ENCODE measurements at regions not wholly inside any gene's neighbourhood (a gene's known extent, or its start where the extent isn't known, plus 50 kb on each side); places are given as distances from the start of the nearest gene placed in this dataset.
A peak's percentile ranks its signal among the peaks of the same experiment; 100 is the strongest.

DNA sequence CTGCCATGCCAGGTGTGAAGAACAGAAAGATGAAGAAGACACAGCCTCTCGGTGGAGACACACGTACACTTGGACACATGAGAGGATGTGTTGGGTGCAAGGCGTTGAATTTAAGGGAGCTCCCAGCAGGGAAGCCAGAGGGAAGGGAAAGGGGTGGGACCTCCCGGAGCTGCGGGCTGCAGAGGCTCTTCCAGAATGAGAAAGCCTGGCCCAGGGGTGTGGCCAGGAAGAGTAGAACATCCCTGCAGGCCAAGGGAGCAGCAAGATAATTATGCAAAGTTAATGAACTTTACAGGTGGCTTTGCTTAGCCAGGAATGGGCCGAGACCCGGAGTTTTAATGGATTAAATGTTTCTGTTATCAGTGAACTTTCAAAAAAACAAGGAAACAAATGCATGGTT is 270.3 kb downstream of the KLF6 start:
- H3K4me1 ChIP-seq (ENCODE audit: control insufficient read depth, insufficient read depth, low read length), result peaks cover 4% of the 10 kb centered on the region
- 81 to 82% methylated on average over 7 of the region's 7 CpGs for WGBS, 2 experiments

GRCh38 chr10:3512263-3512662 is 272.7 kb downstream of the KLF6 start:
- 86 to 90% methylated on average over 8 of the region's 8 CpGs for WGBS, 2 experiments
- Histone ChIP-seq H3K9me3 (ENCODE audit: control insufficient read depth, low read length) (no peaks in the 10 kb centered on the region), H3K27me3 (ENCODE audit: control insufficient read depth, insufficient read depth, low read length, poor library complexity, severe bottlenecking) (no peaks in the 10 kb centered on the region), H3K36me3 (ENCODE audit: control insufficient read depth, insufficient read depth, low read length) (no peaks in the 10 kb centered on the region), H3K4me3 (ENCODE audit: insufficient read depth, low read depth, low read length) (no peak overlapping the region), H3K4me1 (ENCODE audit: control insufficient read depth, insufficient read depth, low read length) (peaks cover 4% of the 10 kb centered on the region), H3K27ac (ENCODE audit: insufficient read depth, low read depth, low read length, poor library complexity, severe bottlenecking) (no peak overlapping the region)

More for the DNA sequence above, 270.3 kb downstream of the KLF6 start:
- Histone ChIP-seq H3K36me3 (ENCODE audit: control insufficient read depth, insufficient read depth, low read length) (no peaks in the 10 kb centered on the region), H3K27ac (ENCODE audit: insufficient read depth, low read depth, low read length, poor library complexity, severe bottlenecking) (no peak overlapping the region), H3K4me3 (ENCODE audit: insufficient read depth, low read depth, low read length) (no peak overlapping the region), H3K9me3 (ENCODE audit: control insufficient read depth, low read length) (no peaks in the 10 kb centered on the region), H3K27me3 (ENCODE audit: control insufficient read depth, insufficient read depth, low read length, poor library complexity, severe bottlenecking) (no peaks in the 10 kb centered on the region)

GRCh38 chr10:3511483-3511882 is 273.5 kb downstream of the KLF6 start:
- no peak overlapping the region for H3K4me3 ChIP-seq (ENCODE audit: insufficient read depth, low read depth, low read length)
- no peaks in the 10 kb centered on the region for H3K9me3 ChIP-seq (ENCODE audit: control insufficient read depth, low read length)
- no peak overlapping the region for H3K27ac ChIP-seq (ENCODE audit: insufficient read depth, low read depth, low read length, poor library complexity, severe bottlenecking)
- no peaks in the 10 kb centered on the region for H3K36me3 ChIP-seq (ENCODE audit: control insufficient read depth, insufficient read depth, low read length)
- no peaks in the 10 kb centered on the region for H3K27me3 ChIP-seq (ENCODE audit: control insufficient read depth, insufficient read depth, low read length, poor library complexity, severe bottlenecking)
- WGBS, 2 experiments, result 87 to 94% methylated on average over 5 of the region's 5 CpGs
- H3K4me1 ChIP-seq (ENCODE audit: control insufficient read depth, insufficient read depth, low read length), result peaks cover 4% of the 10 kb centered on the region

DNA sequence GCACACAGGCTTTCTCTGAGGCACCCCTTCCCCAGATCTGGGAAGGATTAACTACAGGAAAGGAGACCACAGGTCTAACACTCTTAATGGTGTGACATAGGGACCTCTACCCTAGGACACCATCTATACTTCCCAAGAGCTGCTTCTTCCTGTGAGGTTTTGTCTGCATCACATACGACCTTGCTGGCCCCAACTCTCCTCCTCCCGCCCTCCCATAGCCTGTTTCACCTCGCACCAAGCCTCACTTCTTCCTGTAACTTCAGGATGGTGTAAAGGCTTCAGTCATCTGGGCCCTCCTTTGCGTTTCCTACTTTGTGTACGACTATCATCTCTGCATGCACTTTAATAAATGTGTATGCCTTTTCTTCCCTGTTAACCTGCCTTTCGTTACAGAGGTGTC is 274.3 kb downstream of the KLF6 start:
- Histone ChIP-seq H3K9me3 (ENCODE audit: control insufficient read depth, low read length) (no peaks in the 10 kb centered on the region), H3K4me3 (ENCODE audit: insufficient read depth, low read depth, low read length) (no peak overlapping the region), H3K27ac (ENCODE audit: insufficient read depth, low read depth, low read length, poor library complexity, severe bottlenecking) (no peak overlapping the region), H3K36me3 (ENCODE audit: control insufficient read depth, insufficient read depth, low read length) (no peaks in the 10 kb centered on the region), H3K4me1 (ENCODE audit: control insufficient read depth, insufficient read depth, low read length) (no peaks in the 10 kb centered on the region), H3K27me3 (ENCODE audit: control insufficient read depth, insufficient read depth, low read length, poor library complexity, severe bottlenecking) (no peaks in the 10 kb centered on the region)
- 86 to 87% methylated on average over 6 of the region's 6 CpGs for WGBS, 2 experiments

GRCh38 chr10:3509355-3509754 is 275.7 kb downstream of the KLF6 start:
- no peaks in the 10 kb centered on the region for H3K36me3 ChIP-seq (ENCODE audit: control insufficient read depth, insufficient read depth, low read length)
- no peaks in the 10 kb centered on the region for H3K27me3 ChIP-seq (ENCODE audit: control insufficient read depth, insufficient read depth, low read length, poor library complexity, severe bottlenecking)
- no peaks in the 10 kb centered on the region for H3K4me1 ChIP-seq (ENCODE audit: control insufficient read depth, insufficient read depth, low read length)
- H3K9me3 ChIP-seq (ENCODE audit: control insufficient read depth, low read length), result no peaks in the 10 kb centered on the region
- no peak overlapping the region for H3K27ac ChIP-seq (ENCODE audit: insufficient read depth, low read depth, low read length, poor library complexity, severe bottlenecking)
- WGBS, 2 experiments, result 90 to 95% methylated on average over 3 of the region's 3 CpGs
- H3K4me3 ChIP-seq (ENCODE audit: insufficient read depth, low read depth, low read length), result no peak overlapping the region

- Histone ChIP-seq H3K27me3 (ENCODE audit: control insufficient read depth, insufficient read depth, low read length, poor library complexity, severe bottlenecking) (no peaks in the 10 kb centered on the region), H3K27ac (ENCODE audit: insufficient read depth, low read depth, low read length, poor library complexity, severe bottlenecking) (no peak overlapping the region), H3K36me3 (ENCODE audit: control insufficient read depth, insufficient read depth, low read length) (no peaks in the 10 kb centered on the region), H3K9me3 (ENCODE audit: control insufficient read depth, low read length) (no peaks in the 10 kb centered on the region), H3K4me3 (ENCODE audit: insufficient read depth, low read depth, low read length) (no peak overlapping the region), H3K4me1 (ENCODE audit: control insufficient read depth, insufficient read depth, low read length) (peaks cover 9% of the 10 kb centered on the region)
- 92 to 96% methylated on average over 12 to 13 of the region's 13 CpGs for WGBS, 2 experiments
Observed at GRCh38 chr10:3503299-3503698, 281.7 kb downstream of the KLF6 start.

DNA sequence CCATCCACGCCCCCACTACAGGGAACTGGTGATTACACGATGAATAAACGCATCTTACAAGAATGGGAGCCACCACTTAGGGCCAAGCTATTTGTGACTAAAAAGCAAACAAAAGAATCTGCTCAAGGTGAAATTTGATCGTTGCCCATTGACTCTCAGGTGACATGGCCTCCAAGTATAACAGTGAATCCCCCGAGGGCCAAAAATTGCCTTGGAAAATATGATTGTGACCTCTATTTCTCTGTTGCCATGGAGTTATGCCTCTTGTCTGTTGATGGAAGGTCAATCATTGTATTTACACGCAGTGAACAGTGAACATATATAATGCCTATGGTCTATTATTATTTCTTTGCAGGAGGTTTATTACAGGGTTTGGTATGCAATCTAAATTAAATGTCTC is 282.3 kb downstream of the KLF6 start:
- H3K27ac ChIP-seq (ENCODE audit: insufficient read depth, low read depth, low read length, poor library complexity, severe bottlenecking), result no peak overlapping the region
- H3K4me1 ChIP-seq (ENCODE audit: control insufficient read depth, insufficient read depth, low read length), result peaks cover 9% of the 10 kb centered on the region
- H3K4me3 ChIP-seq (ENCODE audit: insufficient read depth, low read depth, low read length), result no peak overlapping the region
- H3K36me3 ChIP-seq (ENCODE audit: control insufficient read depth, insufficient read depth, low read length), result no peaks in the 10 kb centered on the region
- H3K9me3 ChIP-seq (ENCODE audit: control insufficient read depth, low read length), result no peaks in the 10 kb centered on the region
- WGBS, 2 experiments, result 81 to 82% methylated on average over 6 of the region's 6 CpGs
- H3K27me3 ChIP-seq (ENCODE audit: control insufficient read depth, insufficient read depth, low read length, poor library complexity, severe bottlenecking), result no peaks in the 10 kb centered on the region

DNA sequence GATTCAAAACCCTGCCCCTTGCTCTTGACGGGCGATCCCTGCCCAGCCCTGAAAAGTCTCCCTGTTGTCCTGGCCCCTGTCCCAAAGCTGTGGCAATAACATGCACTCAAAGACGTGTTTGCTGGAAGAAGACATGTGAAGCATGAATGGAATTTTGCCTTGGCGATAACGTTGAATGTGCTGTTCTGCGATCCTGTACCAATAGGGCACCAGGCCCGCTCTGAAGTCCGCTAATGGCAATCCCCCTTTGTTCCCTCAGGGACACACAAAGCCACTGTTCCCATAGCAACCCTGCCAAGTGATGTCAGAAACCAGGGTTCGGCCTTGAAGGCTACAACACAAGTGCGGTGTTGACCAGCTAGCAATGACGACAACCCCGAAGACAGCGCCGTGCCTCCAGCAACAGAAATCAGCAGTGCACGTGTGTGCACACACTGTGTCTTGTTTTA is 284.6 kb downstream of the KLF6 start:
- H3K9me3 ChIP-seq (ENCODE audit: control insufficient read depth, low read length), result no peaks in the 10 kb centered on the region
- peaks cover 9% of the 10 kb centered on the region for H3K4me1 ChIP-seq (ENCODE audit: control insufficient read depth, insufficient read depth, low read length)
- WGBS, 2 experiments, result 70 to 77% methylated on average over 15 of the region's 15 CpGs
- no peaks in the 10 kb centered on the region for H3K27me3 ChIP-seq (ENCODE audit: control insufficient read depth, insufficient read depth, low read length, poor library complexity, severe bottlenecking)
- H3K4me3 ChIP-seq (ENCODE audit: insufficient read depth, low read depth, low read length), result no peak overlapping the region
- H3K27ac ChIP-seq (ENCODE audit: insufficient read depth, low read depth, low read length, poor library complexity, severe bottlenecking), result peak overlapping the region; percentile 74
- H3K36me3 ChIP-seq (ENCODE audit: control insufficient read depth, insufficient read depth, low read length), result no peaks in the 10 kb centered on the region

GRCh38 chr10:3499120-3499519 is 285.9 kb downstream of the KLF6 start:
- Histone ChIP-seq H3K27ac (ENCODE audit: insufficient read depth, low read depth, low read length, poor library complexity, severe bottlenecking) (no peak overlapping the region), H3K9me3 (ENCODE audit: control insufficient read depth, low read length) (no peaks in the 10 kb centered on the region), H3K4me3 (ENCODE audit: insufficient read depth, low read depth, low read length) (no peak overlapping the region), H3K27me3 (ENCODE audit: control insufficient read depth, insufficient read depth, low read length, poor library complexity, severe bottlenecking) (no peaks in the 10 kb centered on the region), H3K4me1 (ENCODE audit: control insufficient read depth, insufficient read depth, low read length) (peaks cover 9% of the 10 kb centered on the region), H3K36me3 (ENCODE audit: control insufficient read depth, insufficient read depth, low read length) (no peaks in the 10 kb centered on the region)
- 94 to 95% methylated on average over 3 to 4 of the region's 4 CpGs for WGBS, 2 experiments

- H3K4me3 ChIP-seq (ENCODE audit: insufficient read depth, low read depth, low read length), result no peak overlapping the region
- no peak overlapping the region for H3K27ac ChIP-seq (ENCODE audit: insufficient read depth, low read depth, low read length, poor library complexity, severe bottlenecking)
- peaks cover 9% of the 10 kb centered on the region for H3K4me1 ChIP-seq (ENCODE audit: control insufficient read depth, insufficient read depth, low read length)
- no peaks in the 10 kb centered on the region for H3K9me3 ChIP-seq (ENCODE audit: control insufficient read depth, low read length)
- WGBS, 2 experiments, result 95 to 100% methylated on average over 6 to 7 of the region's 7 CpGs
- H3K36me3 ChIP-seq (ENCODE audit: control insufficient read depth, insufficient read depth, low read length), result no peaks in the 10 kb centered on the region
- no peaks in the 10 kb centered on the region for H3K27me3 ChIP-seq (ENCODE audit: control insufficient read depth, insufficient read depth, low read length, poor library complexity, severe bottlenecking)
Observed at GRCh38 chr10:3497581-3497980, 287.4 kb downstream of the KLF6 start.

GRCh38 chr10:3496138-3496537 is 288.9 kb downstream of the KLF6 start:
- Histone ChIP-seq H3K9me3 (ENCODE audit: control insufficient read depth, low read length) (no peaks in the 10 kb centered on the region), H3K36me3 (ENCODE audit: control insufficient read depth, insufficient read depth, low read length) (no peaks in the 10 kb centered on the region), H3K27me3 (ENCODE audit: control insufficient read depth, insufficient read depth, low read length, poor library complexity, severe bottlenecking) (no peaks in the 10 kb centered on the region), H3K4me1 (ENCODE audit: control insufficient read depth, insufficient read depth, low read length) (peaks cover 9% of the 10 kb centered on the region), H3K4me3 (ENCODE audit: insufficient read depth, low read depth, low read length) (no peak overlapping the region), H3K27ac (ENCODE audit: insufficient read depth, low read depth, low read length, poor library complexity, severe bottlenecking) (no peak overlapping the region)
- WGBS, 2 experiments, result 80 to 84% methylated on average over 7 of the region's 7 CpGs

Measured in ectodermal cell (in vitro differentiated cells).